NCI-H2171 treated with DMSO at 0.1 percent for 48 hours (cell line): ENCODE measurements at regions not wholly inside any gene's neighbourhood (a gene's known extent, or its start where the extent isn't known, plus 50 kb on each side); places are given as distances from the start of the nearest gene placed in this dataset.

Experiments
- DNase-seq: peaks from one replicate; lab custom pipeline; 2025; lab: John Stamatoyannopoulos, UW

- no peak for DNase-seq
These were observed 495.8 kb downstream of the PSAT1 start for GRCh38 chr9:78792745-78793144.

GRCh38 chr9:78805771-78806170 lies 508.8 kb downstream of the PSAT1 start:
- DNase-seq, result no peak

GRCh38 chr9:78806492-78807160 lies 509.7 kb downstream of the PSAT1 start:
- DNase-seq, result no peak

GRCh38 chr9:78807286-78807685 lies 510.4 kb downstream of the PSAT1 start:
- no peak for DNase-seq

- DNase-seq, result no peak
These were observed 511.1 kb downstream of the PSAT1 start for GRCh38 chr9:78808048-78808447.

GRCh38 chr9:78811622-78812276 lies 514.8 kb downstream of the PSAT1 start:
- no peak for DNase-seq

- DNase-seq, result no peak
These were observed 515.7 kb downstream of the PSAT1 start for GRCh38 chr9:78812665-78813064.

GRCh38 chr9:78813602-78814180 lies 516.8 kb downstream of the PSAT1 start:
- DNase-seq, result no peak

- DNase-seq, result peak; percentile 65
These were observed 524.3 kb downstream of the PSAT1 start for GRCh38 chr9:78821126-78821822.

GRCh38 chr9:78826527-78826926 lies 529.6 kb downstream of the PSAT1 start:
- DNase-seq, result peak; percentile 34

- DNase-seq, result no peak
These were observed 531.6 kb downstream of the PSAT1 start for GRCh38 chr9:78828521-78828920.

GRCh38 chr9:78830301-78830700 lies 533.4 kb downstream of the PSAT1 start:
- DNase-seq, result no peak

- no peak for DNase-seq
These were observed 534.8 kb downstream of the PSAT1 start for GRCh38 chr9:78831726-78832125.

- DNase-seq, result no peak
These were observed 539.1 kb downstream of the PSAT1 start for GRCh38 chr9:78835928-78836450.

- no peak for DNase-seq
These were observed 542.3 kb downstream of the PSAT1 start for GRCh38 chr9:78839252-78839651.

- DNase-seq, result peak; percentile 60
These were observed 551.1 kb downstream of the PSAT1 start for GRCh38 chr9:78848061-78848460.

GRCh38 chr9:78856144-78856543 lies 559.2 kb downstream of the PSAT1 start:
- DNase-seq, result no peak

GRCh38 chr9:78856781-78857180 lies 559.9 kb downstream of the PSAT1 start:
- DNase-seq, result no peak

GRCh38 chr9:78857373-78858225 lies 560.7 kb downstream of the PSAT1 start:
- no peak for DNase-seq

- DNase-seq, result no peak
These were observed 561.3 kb downstream of the PSAT1 start for GRCh38 chr9:78858266-78858665.

GRCh38 chr9:78860801-78861475 lies 564.0 kb downstream of the PSAT1 start:
- peak; percentile 48 for DNase-seq
